NCI-H82 (cell line): ENCODE measurements at regions not wholly inside any gene's neighbourhood (a gene's known extent, or its start where the extent isn't known, plus 50 kb on each side); places are given as distances from the start of the nearest gene placed in this dataset.

Source experiments
- DNase-seq: peaks from one replicate; lab custom pipeline; 2025; lab: John Stamatoyannopoulos, UW

- DNase-seq: no peak
These were observed 60.8 kb upstream of the ARHGEF26 start for GRCh38 chr3:154060238-154061000.

GRCh38 chr3:154061001-154061370 is 60.2 kb upstream of the ARHGEF26 start:
- no peak for DNase-seq

GRCh38 chr3:154062513-154062912 is 58.7 kb upstream of the ARHGEF26 start:
- DNase-seq: no peak

GRCh38 chr3:154071146-154071545 is 50.0 kb upstream of the ARHGEF26 start:
- DNase-seq: no peak
